PC-3 (cell line): ENCODE measurements at regions not wholly inside any gene's neighbourhood (a gene's known extent, or its start where the extent isn't known, plus 50 kb on each side); places are given as distances from the start of the nearest gene placed in this dataset.

Source experiments
- ATAC-seq: fragments of 200-7000 bp; cut with Tn5 transposase; 2 replicates; pipeline ENCODE4 v1.9.1; 2020; ENCODE audit warnings: mild to moderate bottlenecking, moderate library complexity
- BruUV-seq: library from RNA; stranded (reverse); fragments of 400-500 nt; replicated peaks from 2 replicates; lab custom pipeline; 2021; lab: Mats Ljungman, UMichigan
- CTCF ChIA-PET: fragments of 300-600 bp; sonication (Branson Sonifier 250); formaldehyde crosslinking; loops from one replicate; lab custom pipeline; 2022; ENCODE audit warnings: antibody characterized with exemption; lab: Charles Lee
- POLR2A ChIA-PET: fragments of 300-600 bp; sonication (Branson Sonifier 250); formaldehyde crosslinking; loops from one replicate; lab custom pipeline; 2022; ENCODE audit warnings: antibody characterized with exemption; ENCODE audit not compliant: unreplicated experiment; lab: Charles Lee
- DNase-seq: peaks from one replicate; pipeline ENCODE4 v3.0.0-alpha.2; 2015
- H2AFZ ChIP-seq: fragments of 300-600 bp; sonication (generic); 2 replicates; pipeline ENCODE4 v1.6.0; 2016; ENCODE audit warnings: antibody characterized with exemption, low read length
- H3F3A ChIP-seq: fragments of 300-600 bp; sonication (generic); one replicate; pipeline ENCODE4 v1.6.0; 2017; ENCODE audit warnings: antibody characterized with exemption, low read length, control low read depth, mild to moderate bottlenecking; ENCODE audit not compliant: unreplicated experiment
- H3K27ac ChIP-seq: fragments of 300-600 bp; sonication (generic); 2 replicates; pipeline ENCODE4 v1.5.1; 2016; ENCODE audit warnings: mild to moderate bottlenecking, low read length
- H3K27me3 ChIP-seq: fragments of 300-600 bp; sonication (generic); 2 replicates; pipeline ENCODE4 v1.6.1; 2016; ENCODE audit warnings: low read length, mixed read lengths
- H3K36me3 ChIP-seq: fragments of 300-600 bp; sonication (generic); 2 replicates; pipeline ENCODE4 v1.6.1; 2016; ENCODE audit warnings: low read depth, mixed run types, low read length, mixed read lengths
- H3K4me1 ChIP-seq: fragments of 300-600 bp; sonication (generic); 2 replicates; pipeline ENCODE4 v1.5.1; 2016; ENCODE audit warnings: low read length; ENCODE audit not compliant: insufficient read depth
- H3K4me2 ChIP-seq: fragments of 300-600 bp; sonication (generic); 2 replicates; pipeline ENCODE4 v1.6.0; 2016; ENCODE audit warnings: low read length
- H3K4me3 ChIP-seq: fragments of 300-600 bp; sonication (generic); 2 replicates; pipeline ENCODE4 v1.5.1; 2016; ENCODE audit warnings: mild to moderate bottlenecking, low read length, mixed read lengths
- H3K79me2 ChIP-seq: fragments of 300-600 bp; sonication (generic); 2 replicates; pipeline ENCODE4 v1.6.1; 2017; ENCODE audit warnings: low read length, mixed read lengths
- H3K9ac ChIP-seq: fragments of 300-600 bp; sonication (generic); 2 replicates; pipeline ENCODE4 v1.6.0; 2016; ENCODE audit warnings: mild to moderate bottlenecking, low read length
- H3K9me2 ChIP-seq: fragments of 300-600 bp; sonication (generic); replicated peaks from 2 replicates; pipeline ENCODE4 v1.6.1; 2016; ENCODE audit warnings: mixed run types, low read length, mixed read lengths
- H3K9me3 ChIP-seq: fragments of 300-600 bp; sonication (generic); 2 replicates; pipeline ENCODE4 v1.6.1; 2016; ENCODE audit warnings: low read length, mixed read lengths
- H4K20me1 ChIP-seq: fragments of 300-600 bp; sonication (generic); 2 replicates; pipeline ENCODE4 v1.6.1; 2016; ENCODE audit warnings: low read length, mixed read lengths
- EZH2 ChIP-seq: fragments of 300-600 bp; sonication (generic); IDR thresholded peaks from one replicate; pipeline ENCODE4 v1.6.1; 2017; ENCODE audit warnings: antibody characterized with exemption, mild to moderate bottlenecking, low read length; ENCODE audit not compliant: unreplicated experiment
- EZH2phosphoT487 ChIP-seq: fragments of 300-600 bp; sonication (generic); IDR thresholded peaks from 2 replicates; pipeline ENCODE4 v1.6.1; 2018; ENCODE audit warnings: mild to moderate bottlenecking, antibody characterized with exemption, low read length, borderline replicate concordance
- intact Hi-C: fragments of 100-400 bp; cut with micrococcal nuclease; formaldehyde crosslinking; loops from 2 replicates; pipeline ENCODE4 v1.9.0; 2023
- TF ChIP-seq, protein P1 (sequence below): fragments of 300-600 bp; sonication (generic); conservative IDR thresholded peaks from 2 replicates; pipeline ENCODE4 v1.5.1; 2017; ENCODE audit warnings: antibody characterized with exemption, low read depth, mild to moderate bottlenecking, low read length

DNA sequence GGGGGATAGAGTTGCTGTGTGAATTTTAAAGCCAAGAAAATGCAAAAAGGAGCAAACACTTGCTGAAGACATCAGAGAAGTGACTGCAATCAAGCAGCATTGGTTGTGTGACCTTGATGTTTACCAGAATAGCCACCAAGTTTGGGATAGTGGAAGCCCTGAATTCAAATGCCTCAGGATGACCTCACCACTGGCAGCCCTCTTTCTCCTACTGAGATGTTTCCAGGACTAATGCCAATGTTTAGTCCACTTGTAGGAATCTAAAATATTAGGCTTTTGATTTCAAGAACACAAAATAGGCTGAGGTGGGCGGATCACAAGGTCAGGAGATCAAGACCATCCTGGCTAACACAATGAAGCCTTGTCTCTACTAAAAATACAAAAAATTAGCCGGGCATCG, 112.2 kb upstream of the NUDT12 start:
- H3K27me3 ChIP-seq = no peaks in the 10 kb centered on the region
- POLR2A ChIA-PET = no interaction called here
- no peaks in the 10 kb centered on the region for H4K20me1 ChIP-seq
- ATAC-seq = no peak
- no peak for DNase-seq
- TF ChIP-seq EZH2phosphoT487 = no peak
- TF ChIP-seq, protein P1, sequence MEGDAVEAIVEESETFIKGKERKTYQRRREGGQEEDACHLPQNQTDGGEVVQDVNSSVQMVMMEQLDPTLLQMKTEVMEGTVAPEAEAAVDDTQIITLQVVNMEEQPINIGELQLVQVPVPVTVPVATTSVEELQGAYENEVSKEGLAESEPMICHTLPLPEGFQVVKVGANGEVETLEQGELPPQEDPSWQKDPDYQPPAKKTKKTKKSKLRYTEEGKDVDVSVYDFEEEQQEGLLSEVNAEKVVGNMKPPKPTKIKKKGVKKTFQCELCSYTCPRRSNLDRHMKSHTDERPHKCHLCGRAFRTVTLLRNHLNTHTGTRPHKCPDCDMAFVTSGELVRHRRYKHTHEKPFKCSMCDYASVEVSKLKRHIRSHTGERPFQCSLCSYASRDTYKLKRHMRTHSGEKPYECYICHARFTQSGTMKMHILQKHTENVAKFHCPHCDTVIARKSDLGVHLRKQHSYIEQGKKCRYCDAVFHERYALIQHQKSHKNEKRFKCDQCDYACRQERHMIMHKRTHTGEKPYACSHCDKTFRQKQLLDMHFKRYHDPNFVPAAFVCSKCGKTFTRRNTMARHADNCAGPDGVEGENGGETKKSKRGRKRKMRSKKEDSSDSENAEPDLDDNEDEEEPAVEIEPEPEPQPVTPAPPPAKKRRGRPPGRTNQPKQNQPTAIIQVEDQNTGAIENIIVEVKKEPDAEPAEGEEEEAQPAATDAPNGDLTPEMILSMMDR = no peak
- TF ChIP-seq EZH2 = no peak
- no peaks in the 10 kb centered on the region for H3K36me3 ChIP-seq
- H2AFZ ChIP-seq = no peak overlapping the region
- H3K9ac ChIP-seq = no peak overlapping the region
- no peaks in the 10 kb centered on the region for H3K79me2 ChIP-seq
- H3K4me2 ChIP-seq = no peak overlapping the region
- H3K9me2 ChIP-seq = no peaks in the 10 kb centered on the region
- peaks cover 25% of the 10 kb centered on the region for H3K4me1 ChIP-seq
- no peaks in the 10 kb centered on the region for H3K9me3 ChIP-seq
- CTCF ChIA-PET = no interaction called here
- no peaks in the 10 kb centered on the region for H3F3A ChIP-seq
- no peak overlapping the region for H3K4me3 ChIP-seq
- BruUV-seq = no TSS peak
- intact Hi-C loops = no loop called here
- H3K27ac ChIP-seq = no peak overlapping the region

GRCh38 chr5:103674251-103674650, 111.7 kb upstream of the NUDT12 start:
- peaks cover 25% of the 10 kb centered on the region for H3K4me1 ChIP-seq
- DNase-seq = no peak
- H3K27me3 ChIP-seq = no peaks in the 10 kb centered on the region
- H3K27ac ChIP-seq = no peak overlapping the region
- H3K36me3 ChIP-seq = no peaks in the 10 kb centered on the region
- intact Hi-C loops = no loop called here
- no peak overlapping the region for H3K9ac ChIP-seq
- no peak overlapping the region for H3K4me3 ChIP-seq
- no peak overlapping the region for H2AFZ ChIP-seq
- no peaks in the 10 kb centered on the region for H3K9me3 ChIP-seq
- POLR2A ChIA-PET = no interaction called here
- no peaks in the 10 kb centered on the region for H3F3A ChIP-seq
- ATAC-seq = no peak
- TF ChIP-seq, protein P1 = no peak
- no peak for TF ChIP-seq EZH2phosphoT487
- no peak for TF ChIP-seq EZH2
- H3K4me2 ChIP-seq = no peak overlapping the region
- no peaks in the 10 kb centered on the region for H3K9me2 ChIP-seq
- CTCF ChIA-PET = no interaction called here
- no peaks in the 10 kb centered on the region for H3K79me2 ChIP-seq
- no peaks in the 10 kb centered on the region for H4K20me1 ChIP-seq
- no TSS peak for BruUV-seq

GRCh38 chr5:103669615-103670014, 107.0 kb upstream of the NUDT12 start:
- ATAC-seq (peak; percentile 29; the same call in 1 of the 2 replicates), DNase-seq (no peak)
- no peak overlapping the region for H3K4me3 ChIP-seq
- no peaks in the 10 kb centered on the region for H3K9me2 ChIP-seq
- H4K20me1 ChIP-seq = no peaks in the 10 kb centered on the region
- CTCF ChIA-PET = no interaction called here
- no peaks in the 10 kb centered on the region for H3K9me3 ChIP-seq
- TF ChIP-seq, protein P1 = no peak
- TF ChIP-seq EZH2 (no peak), EZH2phosphoT487 (no peak)
- no peaks in the 10 kb centered on the region for H3F3A ChIP-seq
- intact Hi-C loops = no loop called here
- POLR2A ChIA-PET = no interaction called here
- H2AFZ ChIP-seq = no peak overlapping the region
- BruUV-seq = no TSS peak
- no peaks in the 10 kb centered on the region for H3K27me3 ChIP-seq
- peaks cover 5% of the 10 kb centered on the region; the same call in 1 of the 2 replicates for H3K4me1 ChIP-seq
- no peaks in the 10 kb centered on the region for H3K79me2 ChIP-seq
- H3K36me3 ChIP-seq = no peaks in the 10 kb centered on the region
- H3K4me2 ChIP-seq = no peak overlapping the region
- no peak overlapping the region for H3K27ac ChIP-seq
- no peak overlapping the region for H3K9ac ChIP-seq
